AG20443 (cell line): ENCODE measurements at regions not wholly inside any gene's neighbourhood (a gene's known extent, or its start where the extent isn't known, plus 50 kb on each side); places are given as distances from the start of the nearest gene placed in this dataset.
A peak's percentile ranks its signal among the peaks of the same experiment; 100 is the strongest.
"Not testable (repeated sequence)": the region's sequence is repeated elsewhere in the genome, so short reads cannot be mapped to it uniquely, and the experiment has no call there.

Source experiments
- DNase-seq: peaks from one replicate; pipeline ENCODE4 v3.0.0; 2012; ENCODE audit warnings: low spot score, mixed read lengths

GRCh38 chr12:127809275-127809674, 457.7 kb upstream of the TMEM132C start:
- peak; percentile 29 for DNase-seq

GRCh38 chr12:127810041-127810440, 456.9 kb upstream of the TMEM132C start:
- peak; percentile 46 for DNase-seq

GRCh38 chr12:127810459-127810858, 456.5 kb upstream of the TMEM132C start:
- DNase-seq, result not testable (repeated sequence)

- peak; percentile 31 for DNase-seq
Measured at GRCh38 chr12:127811988-127812387, 455.0 kb upstream of the TMEM132C start.

- no peak for DNase-seq
Measured at GRCh38 chr12:127813147-127813546, 453.8 kb upstream of the TMEM132C start.

- no peak for DNase-seq
Measured at GRCh38 chr12:127819056-127819455, 447.9 kb upstream of the TMEM132C start.

GRCh38 chr12:127820271-127820670, 446.7 kb upstream of the TMEM132C start:
- DNase-seq, result no peak

- DNase-seq, result no peak
Measured at GRCh38 chr12:127820846-127821245, 446.1 kb upstream of the TMEM132C start.

- no peak for DNase-seq
Measured at GRCh38 chr12:127822809-127823411, 444.1 kb upstream of the TMEM132C start.

- DNase-seq, result no peak
Measured at GRCh38 chr12:127823801-127824200, 443.2 kb upstream of the TMEM132C start.

- DNase-seq, result no peak
Measured at GRCh38 chr12:127829281-127830064, 437.5 kb upstream of the TMEM132C start.

GRCh38 chr12:127830065-127830460, 436.9 kb upstream of the TMEM132C start:
- DNase-seq, result no peak

GRCh38 chr12:127830730-127831129, 436.2 kb upstream of the TMEM132C start:
- DNase-seq, result no peak

- no peak for DNase-seq
Measured at GRCh38 chr12:127832172-127832571, 434.8 kb upstream of the TMEM132C start.

- not testable (repeated sequence) for DNase-seq
Measured at GRCh38 chr12:127836802-127837201, 430.2 kb upstream of the TMEM132C start.

- no peak for DNase-seq
Measured at GRCh38 chr12:127857661-127858060, 409.3 kb upstream of the TMEM132C start.

- no peak for DNase-seq
Measured at GRCh38 chr12:127860536-127860935, 406.4 kb upstream of the TMEM132C start.

- DNase-seq, result no peak
Measured at GRCh38 chr12:127861406-127861805, 405.6 kb upstream of the TMEM132C start.

- no peak for DNase-seq
Measured at GRCh38 chr12:127873306-127873705, 393.7 kb upstream of the TMEM132C start.

GRCh38 chr12:127881371-127882140, 385.4 kb upstream of the TMEM132C start:
- DNase-seq, result no peak

GRCh38 chr12:127883013-127883412, 384.0 kb upstream of the TMEM132C start:
- no peak for DNase-seq

GRCh38 chr12:127885954-127886750, 380.8 kb upstream of the TMEM132C start:
- DNase-seq, result no peak
